SK-N-SH (cell line): ENCODE measurements at regions not wholly inside any gene's neighbourhood (a gene's known extent, or its start where the extent isn't known, plus 50 kb on each side); places are given as distances from the start of the nearest gene placed in this dataset.

Experiments used
- CTCF ChIA-PET: fragments of 300-600, 350-600 bp; formaldehyde crosslinking; extraction: SDS; loops from one replicate; lab custom pipeline; 2021; lab: Yijun Ruan, JAX
- POLR2A ChIA-PET: fragments of 350-600 bp; sonication (Branson Sonifier 250); formaldehyde crosslinking; extraction: SDS; loops from one replicate; lab custom pipeline; 2020; ENCODE audit warnings: antibody characterized with exemption, inconsistent platforms; lab: Yijun Ruan, JAX
- DNase-seq: peaks from one replicate; pipeline ENCODE4 v3.0.0; 2012
- H2AFZ ChIP-seq: fragments of 200-600 bp; sonication (generic); 2 replicates; pipeline ENCODE4 v1.8.1; 2016; ENCODE audit warnings: antibody characterized with exemption, mild to moderate bottlenecking, low read depth
- H3F3A ChIP-seq: fragments of 200-600 bp; sonication (generic); replicated peaks from 2 replicates; pipeline ENCODE3; 2016; ENCODE audit warnings: antibody characterized with exemption, mild to moderate bottlenecking; ENCODE audit not compliant: insufficient read depth
- H3K27ac ChIP-seq, 2 experiments: fragments of 200-500 bp in 1 of 2; fragments of 200-600 bp in 1 of 2; sonication (Bioruptor generic) in 1 of 2; sonication (generic), shearing (Covaris generic) in 1 of 2; 2 replicates each; pipeline versions ENCODE4 v1.5.1 to v1.6.1; 2014 to 2016; ENCODE audit warnings: low read depth in 2 of 2, inconsistent platforms in 1 of 2, low read length in 1 of 2, mild to moderate bottlenecking in 1 of 2, mixed read lengths in 1 of 2
- H3K27me3 ChIP-seq: fragments of 200-600 bp; sonication (generic), shearing (Covaris generic); 2 replicates; pipeline ENCODE4 v1.6.1; 2016; ENCODE audit warnings: mixed run types; ENCODE audit not compliant: insufficient read depth
- H3K36me3 ChIP-seq, 2 experiments: fragments of 200-500 bp in 1 of 2; fragments of 200-600 bp in 1 of 2; sonication (Bioruptor generic) in 1 of 2; sonication (generic) in 1 of 2; replicated peaks in 1 of 2; 2 replicates each; pipeline versions ENCODE3 to v1.5.1; 2014 to 2016; ENCODE audit warnings: low read length in 1 of 2, mild to moderate bottlenecking in 1 of 2; ENCODE audit not compliant: insufficient read depth in 2 of 2, control insufficient read depth in 1 of 2
- H3K4me1 ChIP-seq, 2 experiments: fragments of 200-500 bp in 1 of 2; fragments of 200-600 bp in 1 of 2; sonication (Bioruptor generic) in 1 of 2; sonication (generic), shearing (Covaris generic) in 1 of 2; 2 replicates each; pipeline versions ENCODE4 v1.5.1 to v1.6.1; 2014 to 2016; ENCODE audit warnings: low read depth in 1 of 2, low read length in 1 of 2, mixed run types in 1 of 2; ENCODE audit not compliant: insufficient read depth in 2 of 2, control insufficient read depth in 1 of 2
- H3K4me2 ChIP-seq: fragments of 200-600 bp; sonication (generic), shearing (Covaris generic); 2 replicates; pipeline ENCODE4 v1.6.1; 2017; ENCODE audit warnings: mixed run types
- H3K4me3 ChIP-seq, 2 experiments: fragments of 200-500 bp in 1 of 2; fragments of 200-600 bp in 1 of 2; sonication (Bioruptor generic) in 1 of 2; sonication (generic), shearing (Covaris generic) in 1 of 2; 2 replicates each; pipeline versions ENCODE4 v1.5.1 to v1.8.1; 2014 to 2016; ENCODE audit warnings: low read depth in 2 of 2, inconsistent platforms in 1 of 2, low read length in 1 of 2, mild to moderate bottlenecking in 1 of 2, mixed read lengths in 1 of 2, moderate library complexity in 1 of 2
- H3K79me2 ChIP-seq: fragments of 200-600 bp; sonication (generic); 2 replicates; pipeline ENCODE4 v1.8.1; 2017; ENCODE audit warnings: mild to moderate bottlenecking; ENCODE audit not compliant: insufficient read depth
- H3K9ac ChIP-seq: fragments of 200-600 bp; sonication (generic); 2 replicates; pipeline ENCODE4 v1.6.1; 2017; ENCODE audit warnings: mixed run types
- H3K9me2 ChIP-seq: fragments of 200-600 bp; sonication (generic); 2 replicates; pipeline ENCODE4 v1.6.1; 2017; ENCODE audit warnings: mixed run types
- H3K9me3 ChIP-seq: fragments of 200-600 bp; sonication (generic); 2 replicates; pipeline ENCODE4 v1.6.1; 2017; ENCODE audit warnings: mixed run types, mild to moderate bottlenecking, moderate library complexity
- H4K20me1 ChIP-seq: fragments of 200-600 bp; sonication (generic); 2 replicates; pipeline ENCODE4 v1.6.1; 2017; ENCODE audit warnings: mild to moderate bottlenecking, mixed run types; ENCODE audit not compliant: insufficient read depth
- CHD2 ChIP-seq: fragments of 150-350 bp; IDR thresholded peaks from 2 replicates; pipeline ENCODE4 v1.6.1; 2018; ENCODE audit warnings: low read length; ENCODE audit not compliant: partially characterized antibody
- CTCF ChIP-seq: fragments of 200-600 bp; sonication (generic); IDR thresholded peaks from 2 replicates; pipeline ENCODE4 v1.6.1; 2017; ENCODE audit warnings: antibody characterized with exemption, mild to moderate bottlenecking, moderate library complexity
- ELF1 ChIP-seq: IDR thresholded peaks from 2 replicates; pipeline ENCODE4 v1.4.0; 2012
- FOSL2 ChIP-seq: IDR thresholded peaks from 2 replicates; pipeline ENCODE4 v1.4.0; 2012; ENCODE audit warnings: low read depth, mild to moderate bottlenecking, moderate library complexity, borderline replicate concordance
- FOXJ3 ChIP-seq: sonication (generic); formaldehyde crosslinking; IDR thresholded peaks from 2 replicates; pipeline ENCODE4 v1.5.1; 2020; ENCODE audit warnings: mild to moderate bottlenecking, missing genetic modification reagents
- FOXM1 ChIP-seq: IDR thresholded peaks from 2 replicates; pipeline ENCODE4 v1.4.0; 2012; ENCODE audit warnings: low read depth, mild to moderate bottlenecking
- GATA2 ChIP-seq: sonication (generic); formaldehyde crosslinking; IDR thresholded peaks from 2 replicates; pipeline ENCODE4 v1.5.0; 2020; ENCODE audit warnings: mild to moderate bottlenecking, missing genetic modification reagents
- IRF3 ChIP-seq: fragments of 150-350 bp; IDR thresholded peaks from 2 replicates; pipeline ENCODE4 v1.6.1; 2016; ENCODE audit warnings: mild to moderate bottlenecking, low read depth, low read length
- JUND ChIP-seq: IDR thresholded peaks from 2 replicates; pipeline ENCODE4 v1.4.0; 2012
- NFIC ChIP-seq: IDR thresholded peaks from 2 replicates; pipeline ENCODE4 v1.4.0; 2012; ENCODE audit warnings: borderline replicate concordance
- NRF1 ChIP-seq: IDR thresholded peaks from 2 replicates; pipeline ENCODE4 v1.6.1; 2012; ENCODE audit warnings: low read depth, mild to moderate bottlenecking, low read length
- PBX3 ChIP-seq: IDR thresholded peaks from 2 replicates; pipeline ENCODE4; 2012
- POLR2AphosphoS5 ChIP-seq: IDR thresholded peaks from 2 replicates; pipeline ENCODE4 v1.6.1; 2012; ENCODE audit warnings: low read depth, low read length
- RFX5 ChIP-seq: IDR thresholded peaks from 2 replicates; pipeline ENCODE4 v1.6.1; 2012; ENCODE audit warnings: mild to moderate bottlenecking, improper control_type of control experiment, low read length
- RXRA ChIP-seq: IDR thresholded peaks from 2 replicates; pipeline ENCODE4 v1.4.0; 2012; ENCODE audit warnings: low read depth, mild to moderate bottlenecking, borderline replicate concordance
- SIN3A ChIP-seq: IDR thresholded peaks from 2 replicates; pipeline ENCODE4 v1.6.1; 2012; ENCODE audit warnings: low read depth, mild to moderate bottlenecking, low read length, moderate library complexity, borderline replicate concordance
- SMC3 ChIP-seq: IDR thresholded peaks from 2 replicates; pipeline ENCODE4 v1.6.1; 2012; ENCODE audit warnings: low read depth, low read length, improper control_type of control experiment
- TAF1 ChIP-seq: IDR thresholded peaks from 2 replicates; pipeline ENCODE4 v1.6.1; 2012; ENCODE audit warnings: low read depth, mild to moderate bottlenecking, low read length, moderate library complexity, borderline replicate concordance
- TCF12 ChIP-seq: IDR thresholded peaks from 2 replicates; pipeline ENCODE4 v1.4.0; 2012
- USF1 ChIP-seq: IDR thresholded peaks from 2 replicates; pipeline ENCODE4 v1.4.0; 2012; ENCODE audit warnings: low read depth, borderline replicate concordance
- WGBS: methylation state at CpG from one replicate; pipeline ENCODE4 v1.1.6; 2017; ENCODE audit warnings: low lambda C conversion rate; 5-methylcytosine and 5-hydroxymethylcytosine counted together
- TF ChIP-seq, protein P1 (sequence below): fragments of 150-350 bp; IDR thresholded peaks from 2 replicates; pipeline ENCODE4 v1.6.1; 2017; ENCODE audit warnings: antibody characterized with exemption, low read length, low read depth, borderline replicate concordance

GRCh38 chr1:112840631-112841624, 115.1 kb downstream of the SLC16A1 start:
- Histone ChIP-seq H2AFZ (no peak overlapping the region), H3K4me3 (no peak overlapping the region), H3K36me3 (no peaks in the 10 kb centered on the region), H3K27me3 (no peaks in the 10 kb centered on the region), H3F3A (peaks cover 3% of the 10 kb centered on the region)
- CTCF ChIA-PET = interaction anchor here (0.6 kb wide), 1 partner anchor 933 kb away, joined by 3 read pairs; no protein-coding TSS in a partner anchor
- TF ChIP-seq TCF12 (no peak), POLR2AphosphoS5 (no peak), GATA2 (CRISPR knock-in tag) (no peak), NRF1 (no peak), TAF1 (no peak), SIN3A (no peak), FOXM1 (no peak), FOSL2 (no peak)
- TF ChIP-seq, all 33 proteins: peak for 0
- Histone ChIP-seq H4K20me1 (no peaks in the 10 kb centered on the region), H3K9me2 (no peaks in the 10 kb centered on the region), H3K4me2 (no peak overlapping the region), H3K9ac (no peak overlapping the region), H3K79me2 (no peaks in the 10 kb centered on the region), H3K9me3 (no peaks in the 10 kb centered on the region), H3K27ac (no peak overlapping the region), H3K4me1 (no peaks in the 10 kb centered on the region)
- DNase-seq = no peak
- POLR2A ChIA-PET = no interaction called here
- 85% methylated on average over 7 of the region's 7 CpGs for WGBS

DNA sequence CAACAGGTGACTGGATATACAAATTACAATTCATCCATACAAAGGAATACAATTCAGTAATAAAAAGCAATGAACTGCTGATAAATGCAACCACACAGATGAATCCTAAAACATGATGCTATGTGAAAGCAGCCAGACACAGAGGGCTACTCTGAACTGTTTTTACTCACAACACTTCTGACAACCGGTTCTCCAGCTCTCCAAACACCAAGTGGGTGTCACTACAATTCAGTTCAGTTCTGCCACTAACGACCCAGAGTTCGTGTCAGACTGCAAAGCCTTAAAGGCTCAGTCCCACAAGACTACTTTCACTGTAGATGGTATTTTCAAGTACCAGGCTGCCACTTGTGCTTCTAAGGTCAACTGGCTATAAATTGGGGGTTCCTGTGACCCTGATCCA, 119.4 kb downstream of the SLC16A1 start:
- WGBS = 66% methylated on average over 3 of the region's 3 CpGs
- no peak overlapping the region for H3K4me2 ChIP-seq

More for the DNA sequence above, 119.4 kb downstream of the SLC16A1 start:
- H3K4me3 ChIP-seq = no peak overlapping the region
- H3K9me3 ChIP-seq = no peaks in the 10 kb centered on the region
- H3K36me3 ChIP-seq = no peaks in the 10 kb centered on the region
- H3K4me1 ChIP-seq = no peaks in the 10 kb centered on the region; a peak in 1 of 4 replicates
- no peaks in the 10 kb centered on the region for H4K20me1 ChIP-seq
- ChIA-PET CTCF (interaction anchor here (1.2 kb wide), 1 partner anchor 27 kb away, joined by 3 read pairs; no protein-coding TSS in a partner anchor), POLR2A (interaction anchor here (0.6 kb wide), 1 partner anchor 20 kb away, joined by 4 read pairs; no protein-coding TSS in a partner anchor)
- no peak overlapping the region for H3K27ac ChIP-seq
- TF ChIP-seq SIN3A (no peak), POLR2AphosphoS5 (no peak), JUND (no peak), PBX3 (no peak), CHD2 (no peak), FOXJ3 (CRISPR knock-in tag) (no peak), RFX5 (no peak), CTCF (no peak), ELF1 (no peak), SMC3 (no peak), USF1 (no peak), TCF12 (no peak), GATA2 (CRISPR knock-in tag) (no peak), IRF3 (no peak), RXRA (no peak), NFIC (no peak)
- TF ChIP-seq, protein P1, sequence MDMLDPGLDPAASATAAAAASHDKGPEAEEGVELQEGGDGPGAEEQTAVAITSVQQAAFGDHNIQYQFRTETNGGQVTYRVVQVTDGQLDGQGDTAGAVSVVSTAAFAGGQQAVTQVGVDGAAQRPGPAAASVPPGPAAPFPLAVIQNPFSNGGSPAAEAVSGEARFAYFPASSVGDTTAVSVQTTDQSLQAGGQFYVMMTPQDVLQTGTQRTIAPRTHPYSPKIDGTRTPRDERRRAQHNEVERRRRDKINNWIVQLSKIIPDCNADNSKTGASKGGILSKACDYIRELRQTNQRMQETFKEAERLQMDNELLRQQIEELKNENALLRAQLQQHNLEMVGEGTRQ = no peak
- no peaks in the 10 kb centered on the region for H3K79me2 ChIP-seq
- H3K9ac ChIP-seq = no peak overlapping the region
- H3K9me2 ChIP-seq = no peaks in the 10 kb centered on the region
- no peak overlapping the region for H2AFZ ChIP-seq
- no peaks in the 10 kb centered on the region for H3K27me3 ChIP-seq
- peaks cover 3% of the 10 kb centered on the region for H3F3A ChIP-seq
- DNase-seq = no peak
